ENCODE measurements at regions not wholly inside any gene's neighbourhood (a gene's known extent, or its start where the extent isn't known, plus 50 kb on each side); places are given as distances from the start of the nearest gene placed in this dataset.

GRCh38 chr2:486371-486770 lies 190.8 kb downstream of the TMEM18 start:
- TF ChIP-seq ZNF282 (IDR thresholded peaks at IDR 0.05; ENCODE audit: partially characterized antibody) (no peak), ZFP62 (CRISPR knock-in tag; IDR thresholded peaks at IDR 0.05) (no peak), ZNF589 (CRISPR knock-in tag; conservative IDR thresholded peaks at IDR 0.05) (no peak), MEIS2 (CRISPR knock-in tag; IDR thresholded peaks at IDR 0.05) (no peak)
- ChIA-PET CTCF (ENCODE audit: low intra/inter-chr PET ratio, low total read pairs) (no interaction called here), POLR2A (no interaction called here)
- Histone ChIP-seq H2AFZ (ENCODE audit: low read length) (no peak overlapping the region), H3K4me1 (ENCODE audit: insufficient read depth, low read length) (no peaks in the 10 kb centered on the region), H3K9ac (ENCODE audit: insufficient read depth, low read depth, low read length) (no peak overlapping the region), H3K79me2 (ENCODE audit: insufficient read depth, low read length) (no peaks in the 10 kb centered on the region), H3K27me3 (ENCODE audit: control insufficient read depth in 1 of 2, insufficient read depth in 2 of 2, low read length in 2 of 2) (peaks cover 8 to 57% of the 10 kb centered on the region in 2 experiments), H3K4me3 (replicated peaks in 1 of 3; ENCODE audit: insufficient read depth in 1 of 3, low read depth in 2 of 3, low read length in 3 of 3) (no peak overlapping the region), H3K9me3 (ENCODE audit: low read length) (no peaks in the 10 kb centered on the region), H3K4me2 (ENCODE audit: low read depth, low read length) (no peak overlapping the region), H3K27ac (ENCODE audit: extremely low read length, insufficient read depth, low read length) (no peak overlapping the region), H3K36me3 (replicated peaks in 1 of 2; ENCODE audit: control insufficient read depth in 1 of 2, insufficient read depth in 2 of 2, low read length in 2 of 2) (no peaks in the 10 kb centered on the region), H4K20me1 (ENCODE audit: insufficient read depth, low read length) (no peaks in the 10 kb centered on the region)
- no peak for FAIRE-seq
- no TSS peak for BruUV-seq (replicated peaks)
- no peak for DNase-seq (ENCODE audit: low spot score)
- in situ Hi-C loops (cut with HindIII; ENCODE audit: extremely low pct_ligation_motif_present, low pct_unique_long_range_greater_than_20kb): no loop called here
- 32% methylated on average over 11 of the region's 11 CpGs for WGBS (ENCODE audit: low lambda C conversion rate)
- intact Hi-C loops (cut with micrococcal nuclease; ENCODE audit: unreplicated experiment): no loop called here
- ATAC-seq: peak; percentile 31; the same call in 2 of the 3 replicates

- Histone ChIP-seq H2AFZ (ENCODE audit: low read length) (no peak overlapping the region), H3K4me3 (replicated peaks in 1 of 3; ENCODE audit: insufficient read depth in 1 of 3, low read depth in 2 of 3, low read length in 3 of 3) (no peak overlapping the region), H3K27ac (ENCODE audit: extremely low read length, insufficient read depth, low read length) (no peak overlapping the region), H3K4me1 (ENCODE audit: insufficient read depth, low read length) (0 out of 2 replicates have a peak, but pooled peaks cover 8% of the 10 kb centered on the region), H3K27me3 (ENCODE audit: control insufficient read depth in 1 of 2, insufficient read depth in 2 of 2, low read length in 2 of 2) (peaks cover 3 to 61% of the 10 kb centered on the region in 2 experiments), H3K79me2 (ENCODE audit: insufficient read depth, low read length) (no peaks in the 10 kb centered on the region), H3K4me2 (ENCODE audit: low read depth, low read length) (no peak overlapping the region), H3K9me3 (ENCODE audit: low read length) (no peaks in the 10 kb centered on the region), H3K36me3 (replicated peaks in 1 of 2; ENCODE audit: control insufficient read depth in 1 of 2, insufficient read depth in 2 of 2, low read length in 2 of 2) (no peaks in the 10 kb centered on the region), H4K20me1 (ENCODE audit: insufficient read depth, low read length) (no peaks in the 10 kb centered on the region), H3K9ac (ENCODE audit: insufficient read depth, low read depth, low read length) (no peak overlapping the region)
- ATAC-seq (no peak), FAIRE-seq (no peak), DNase-seq (ENCODE audit: low spot score) (no peak)
- 62% methylated on average over 15 of the region's 16 CpGs for WGBS (ENCODE audit: low lambda C conversion rate)
- intact Hi-C loops (cut with micrococcal nuclease; ENCODE audit: unreplicated experiment): no loop called here
- ChIA-PET CTCF (ENCODE audit: low intra/inter-chr PET ratio, low total read pairs) (no interaction called here), POLR2A (no interaction called here)
- in situ Hi-C loops (cut with HindIII; ENCODE audit: extremely low pct_ligation_motif_present, low pct_unique_long_range_greater_than_20kb): no loop called here
- BruUV-seq (replicated peaks): no TSS peak
- TF ChIP-seq KDM1A (CRISPR knock-in tag; IDR thresholded peaks at IDR 0.05) (no peak), ZFP41 (CRISPR knock-in tag; IDR thresholded peaks at IDR 0.05; ENCODE audit: borderline replicate concordance) (no peak), ZFX (CRISPR knock-in tag; IDR thresholded peaks at IDR 0.05; ENCODE audit: low read depth) (no peak), DMAP1 (CRISPR knock-in tag; IDR thresholded peaks at IDR 0.05) (no peak), SNAI1 (CRISPR knock-in tag; IDR thresholded peaks at IDR 0.05; ENCODE audit: borderline replicate concordance) (no peak), POLR2AphosphoS5 (IDR thresholded peaks at IDR 0.05; ENCODE audit: low read depth, low read length) (no peak), NKX3-1 (CRISPR knock-in tag; IDR thresholded peaks at IDR 0.05) (no peak), ZFY (CRISPR knock-in tag; IDR thresholded peaks at IDR 0.05) (no peak), HNF4G (IDR thresholded peaks at IDR 0.05; ENCODE audit: borderline replicate concordance, low read depth, low read length) (no peak), HNF4G (CRISPR knock-in tag; IDR thresholded peaks at IDR 0.05; ENCODE audit: borderline replicate concordance, low read depth) (no peak), RFXANK (CRISPR knock-in tag; IDR thresholded peaks at IDR 0.05) (no peak)
- TF ChIP-seq, protein P1, sequence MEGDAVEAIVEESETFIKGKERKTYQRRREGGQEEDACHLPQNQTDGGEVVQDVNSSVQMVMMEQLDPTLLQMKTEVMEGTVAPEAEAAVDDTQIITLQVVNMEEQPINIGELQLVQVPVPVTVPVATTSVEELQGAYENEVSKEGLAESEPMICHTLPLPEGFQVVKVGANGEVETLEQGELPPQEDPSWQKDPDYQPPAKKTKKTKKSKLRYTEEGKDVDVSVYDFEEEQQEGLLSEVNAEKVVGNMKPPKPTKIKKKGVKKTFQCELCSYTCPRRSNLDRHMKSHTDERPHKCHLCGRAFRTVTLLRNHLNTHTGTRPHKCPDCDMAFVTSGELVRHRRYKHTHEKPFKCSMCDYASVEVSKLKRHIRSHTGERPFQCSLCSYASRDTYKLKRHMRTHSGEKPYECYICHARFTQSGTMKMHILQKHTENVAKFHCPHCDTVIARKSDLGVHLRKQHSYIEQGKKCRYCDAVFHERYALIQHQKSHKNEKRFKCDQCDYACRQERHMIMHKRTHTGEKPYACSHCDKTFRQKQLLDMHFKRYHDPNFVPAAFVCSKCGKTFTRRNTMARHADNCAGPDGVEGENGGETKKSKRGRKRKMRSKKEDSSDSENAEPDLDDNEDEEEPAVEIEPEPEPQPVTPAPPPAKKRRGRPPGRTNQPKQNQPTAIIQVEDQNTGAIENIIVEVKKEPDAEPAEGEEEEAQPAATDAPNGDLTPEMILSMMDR (CRISPR knock-in tag; IDR thresholded peaks at IDR 0.05): no peak
Observed at GRCh38 chr2:481388-481787, 193.5 kb upstream of the ALKAL2 start.

Measured in HepG2 (cell line).